HG03378 (cell line): ENCODE measurements at regions not wholly inside any gene's neighbourhood (a gene's known extent, or its start where the extent isn't known, plus 50 kb on each side); places are given as distances from the start of the nearest gene placed in this dataset.

ENCODE experiments used
- ATAC-seq: cut with Tn5 transposase; IDR thresholded peaks from one replicate; pipeline ENCODE4 v1.9.1; 2021; ENCODE audit warnings: mild to moderate bottlenecking, moderate library complexity; ENCODE audit not compliant: unreplicated experiment

GRCh38 chr20:52590100-52590499 lies 382.1 kb upstream of the TSHZ2 start:
- no peak for ATAC-seq

DNA sequence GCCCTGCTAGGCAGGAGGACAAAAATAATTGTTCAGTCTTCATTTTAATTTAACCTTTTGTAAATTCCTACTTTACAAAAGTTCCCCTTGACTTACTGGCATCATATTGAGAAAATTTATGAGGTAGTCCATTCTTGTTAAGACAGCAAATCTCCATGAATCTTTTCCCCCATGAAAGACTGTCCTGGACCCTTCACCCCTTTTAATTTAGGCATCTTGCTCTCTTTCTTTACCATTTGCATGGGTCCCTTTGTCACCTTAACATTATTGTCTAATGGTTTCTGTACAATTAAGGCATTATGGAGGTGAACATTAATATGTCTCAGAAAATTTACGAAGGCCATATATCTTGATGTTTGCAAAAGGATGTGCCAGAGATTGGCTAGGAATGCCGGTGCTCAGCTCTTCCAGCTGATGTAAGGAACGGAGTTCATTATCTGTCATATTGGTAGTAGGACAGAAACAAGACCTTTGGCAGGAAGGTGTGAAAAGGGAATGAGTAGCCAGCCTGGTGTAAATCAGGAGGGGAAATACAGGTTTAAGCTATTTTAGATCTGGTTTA lies 382.8 kb upstream of the TSHZ2 start:
- ATAC-seq = no peak

GRCh38 chr20:52586660-52587059 lies 385.5 kb upstream of the TSHZ2 start:
- no peak for ATAC-seq

DNA sequence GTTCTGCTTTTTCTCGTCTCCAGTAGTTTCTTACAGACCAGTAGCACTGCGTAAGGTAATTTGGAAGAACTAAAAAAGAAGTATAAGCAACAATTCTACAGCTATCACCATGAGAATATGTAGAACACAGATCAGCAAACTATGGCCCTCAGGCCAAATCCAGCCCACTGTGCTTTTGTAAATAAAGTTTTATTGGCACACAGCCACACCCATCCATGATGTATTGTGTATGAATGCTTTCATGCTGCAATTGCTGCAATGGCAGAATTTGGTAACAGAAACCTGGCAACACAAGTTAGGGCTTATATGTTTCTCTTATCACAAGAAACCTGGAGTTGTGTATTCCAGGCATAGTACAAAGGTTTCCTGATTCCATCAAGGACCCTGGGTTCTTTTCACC lies 386.8 kb upstream of the TSHZ2 start:
- no peak for ATAC-seq

DNA sequence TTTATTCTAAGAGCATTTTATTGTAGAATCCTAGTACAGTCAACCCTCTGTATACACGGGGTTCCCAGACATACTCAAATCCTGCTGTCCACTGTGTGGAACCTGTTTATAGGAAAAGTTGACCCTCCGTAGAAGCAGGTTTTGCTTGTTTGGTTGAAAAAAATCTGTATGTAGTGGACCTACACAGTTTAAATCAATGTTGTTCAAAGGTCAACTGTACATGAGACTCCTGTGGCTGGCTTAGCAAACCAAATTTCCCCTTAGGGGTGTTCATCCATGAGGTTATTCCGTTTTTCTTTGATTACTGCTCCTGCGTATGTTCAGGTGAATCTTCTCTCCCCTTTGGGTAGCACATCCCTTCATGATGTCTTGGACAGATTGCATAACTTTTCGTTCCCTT lies 387.0 kb upstream of the ZFP64 start:
- ATAC-seq = no peak

DNA sequence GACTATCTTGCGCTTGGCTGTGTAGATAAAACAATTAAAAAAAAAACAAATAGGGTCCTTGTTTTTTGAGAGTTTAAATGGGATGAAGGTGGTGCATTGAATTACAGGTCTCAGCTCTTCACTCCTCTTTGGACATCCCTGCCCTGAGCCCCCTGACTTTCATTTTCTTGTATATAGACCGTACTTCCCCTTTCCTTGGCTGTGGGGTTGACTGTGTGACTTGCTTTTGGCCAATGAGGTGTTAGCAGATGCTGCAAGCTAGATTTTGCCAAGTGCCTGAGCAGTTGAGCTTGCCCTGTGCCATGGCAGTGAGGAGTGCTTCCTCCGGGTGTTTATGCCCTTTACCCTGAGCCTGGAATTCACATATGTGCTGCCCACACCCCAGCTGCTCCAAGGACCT lies 386.1 kb upstream of the ZFP64 start:
- ATAC-seq = no peak

DNA sequence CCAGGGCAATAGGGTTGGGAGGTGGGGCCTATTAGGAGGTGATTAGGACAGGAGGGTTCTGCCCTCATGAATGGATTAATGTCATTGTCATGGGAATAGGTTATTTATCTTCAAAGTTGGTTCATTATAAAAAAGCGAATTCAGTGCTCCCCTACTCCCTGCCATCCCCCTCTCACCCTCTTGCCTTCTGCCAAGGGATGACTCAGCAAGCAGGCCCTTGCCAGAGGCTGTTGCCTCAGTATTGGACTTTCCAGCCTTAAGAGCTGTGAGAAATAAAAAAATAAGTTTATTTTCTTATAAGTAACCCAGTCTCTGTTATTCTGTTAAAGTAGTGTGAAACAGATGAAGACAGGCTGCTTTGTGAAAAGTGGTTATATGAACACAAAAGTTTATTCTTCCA lies 381.1 kb upstream of the ZFP64 start:
- no peak for ATAC-seq

DNA sequence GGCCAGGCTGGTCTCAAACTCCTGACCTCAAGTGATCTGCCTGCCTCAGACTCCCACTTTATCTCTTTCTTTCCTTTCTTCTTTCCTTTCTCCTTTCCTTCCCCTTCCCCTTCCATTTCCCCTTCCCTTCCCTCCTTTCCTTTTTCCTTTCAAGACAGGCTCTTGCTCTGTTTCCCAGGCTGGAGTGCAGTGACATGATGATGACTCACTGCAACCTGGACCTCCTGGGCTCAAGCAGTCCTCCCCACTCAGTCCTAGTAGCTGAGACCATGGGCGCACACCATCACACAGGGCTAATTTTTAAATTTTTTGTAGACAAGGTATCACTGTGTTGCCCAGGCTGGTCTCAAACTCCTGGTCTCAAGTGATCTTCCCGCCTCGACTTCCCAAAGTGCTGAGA lies 377.6 kb upstream of the ZFP64 start:
- ATAC-seq = no peak

- no peak for ATAC-seq
Observed at GRCh38 chr20:52565614-52566013, 374.0 kb upstream of the ZFP64 start.

DNA sequence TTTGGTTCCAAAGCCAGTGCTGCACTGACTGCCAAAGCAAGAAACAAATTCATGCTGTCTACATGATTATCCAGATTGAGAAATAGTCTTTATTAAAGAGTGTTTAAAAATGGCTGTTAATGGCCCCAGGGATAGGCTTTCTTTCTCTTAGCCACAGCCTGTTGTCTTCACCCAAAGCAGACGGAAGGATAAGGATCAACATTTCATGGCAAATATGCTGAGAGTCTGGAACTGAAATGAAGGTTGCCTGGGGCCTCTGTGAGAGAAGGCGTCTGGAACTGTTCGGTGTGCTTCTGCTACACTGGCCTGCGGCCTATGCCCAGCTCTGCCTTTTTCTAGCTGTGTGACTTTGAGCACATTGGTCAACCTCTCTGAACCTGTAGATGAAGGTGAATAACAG lies 373.0 kb upstream of the ZFP64 start:
- no peak for ATAC-seq

DNA sequence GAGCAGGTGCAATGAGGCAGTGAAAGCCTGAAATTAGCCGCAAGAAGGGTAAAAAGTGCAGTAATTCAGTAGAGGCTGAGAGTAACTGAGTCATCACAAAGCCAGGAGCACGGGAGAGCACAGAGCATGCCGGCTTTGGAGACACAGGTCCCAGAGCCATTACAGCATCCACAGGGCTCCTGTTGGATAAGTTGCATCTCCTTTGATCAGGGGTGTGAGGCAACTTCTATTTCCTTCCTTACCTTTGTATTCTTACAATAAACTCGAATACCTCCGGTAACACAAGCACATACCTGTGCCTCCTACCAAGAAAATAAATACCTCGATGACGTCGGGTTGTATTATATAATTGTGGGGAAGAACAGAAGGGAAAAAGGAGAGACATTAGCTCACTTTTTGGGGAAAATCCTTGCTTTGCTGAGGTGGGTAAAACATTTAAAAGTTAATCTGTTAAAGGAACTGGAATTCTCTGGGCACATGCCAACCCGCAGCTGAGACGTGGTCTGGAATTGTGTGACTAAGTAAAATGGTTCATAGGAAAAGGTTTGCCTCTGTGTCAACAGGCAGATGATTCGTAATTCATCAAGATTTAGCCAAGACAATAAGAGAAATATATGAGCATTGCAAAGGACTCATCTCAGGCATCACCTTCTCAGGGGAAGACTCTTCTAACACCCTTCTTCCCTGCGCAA lies 360.7 kb upstream of the ZFP64 start:
- ATAC-seq = no peak

DNA sequence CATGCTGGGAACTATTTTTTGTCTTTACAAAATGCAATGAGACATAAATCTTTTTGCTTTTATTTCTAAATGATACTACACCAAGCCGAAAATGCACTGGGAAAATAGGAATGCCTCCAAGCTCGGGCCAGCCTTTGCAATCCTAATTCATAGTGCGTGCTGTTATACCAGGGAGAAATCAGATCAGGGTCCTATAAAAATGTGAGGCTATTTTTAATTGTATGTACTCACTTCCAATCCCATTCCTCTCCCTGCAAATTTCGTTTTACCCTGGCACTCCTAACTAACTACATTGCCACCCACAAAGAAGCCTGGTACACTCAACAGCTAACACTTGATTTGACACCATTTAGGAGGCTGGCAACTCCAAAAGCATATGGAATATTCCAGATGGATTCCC lies 350.6 kb upstream of the ZFP64 start:
- ATAC-seq = no peak

DNA sequence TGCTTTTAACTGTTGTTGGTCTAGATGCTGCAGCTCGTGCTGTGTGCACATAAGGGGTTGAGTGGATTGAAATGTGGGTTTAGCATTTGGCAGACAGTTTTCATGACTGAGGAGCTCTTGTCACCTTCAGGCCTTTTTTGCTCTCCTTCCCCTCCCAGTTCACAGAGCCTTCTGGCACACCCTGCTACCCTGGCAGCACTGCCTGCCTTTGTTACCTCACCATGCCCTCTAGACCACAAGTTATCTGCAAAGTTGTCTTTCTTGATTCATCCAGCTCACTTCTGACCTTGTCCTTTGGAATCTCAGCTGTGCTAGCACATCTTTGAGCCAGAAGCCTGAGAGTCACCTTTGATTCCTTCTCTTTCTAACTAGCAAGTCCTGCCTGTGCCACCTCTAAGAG lies 348.9 kb upstream of the ZFP64 start:
- ATAC-seq = no peak

DNA sequence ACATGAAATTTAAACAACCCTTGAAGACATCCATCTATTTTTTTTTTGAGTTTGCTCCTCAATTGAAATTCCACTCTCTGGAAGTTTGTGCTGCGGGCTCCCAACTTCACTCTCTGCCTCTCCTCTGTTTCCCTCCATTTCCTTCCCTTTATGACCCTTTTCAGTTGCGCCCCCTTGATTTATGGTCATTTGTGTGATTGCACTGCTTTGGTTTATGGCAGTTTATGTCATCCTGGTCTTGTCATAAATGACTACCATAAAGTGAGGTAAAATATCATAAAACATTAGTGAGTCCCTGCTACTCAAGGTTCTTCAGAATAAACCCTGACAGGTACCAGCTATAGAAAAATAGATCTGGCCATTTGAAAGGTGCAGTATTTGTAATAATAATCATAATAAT lies 348.3 kb upstream of the ZFP64 start:
- no peak for ATAC-seq

GRCh38 chr20:52536841-52537400 lies 345.3 kb upstream of the ZFP64 start:
- no peak for ATAC-seq

DNA sequence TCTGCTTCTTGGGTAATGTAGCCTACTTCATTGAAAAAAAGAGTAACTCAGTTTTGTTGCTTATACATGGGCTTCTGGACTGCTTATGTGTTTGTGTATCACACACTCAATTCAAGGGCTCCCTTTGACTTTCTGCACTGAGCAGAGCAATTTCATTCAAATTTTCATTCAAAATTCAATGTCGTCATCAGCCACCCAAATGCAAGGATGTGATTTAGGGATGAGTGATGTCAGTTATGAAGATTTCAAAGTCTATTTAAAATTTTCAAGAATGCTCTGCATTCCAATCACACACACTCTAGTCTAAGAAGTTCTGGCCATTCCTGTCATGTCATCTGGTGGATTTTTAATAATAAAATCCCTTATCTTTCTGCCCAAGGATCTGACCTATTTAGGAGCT lies 344.5 kb upstream of the ZFP64 start:
- ATAC-seq = no peak

- ATAC-seq = no peak
Observed at GRCh38 chr20:52534616-52535015, 343.0 kb upstream of the ZFP64 start.

GRCh38 chr20:52533401-52533800 lies 341.8 kb upstream of the ZFP64 start:
- ATAC-seq = no peak

- ATAC-seq = no peak
Observed at GRCh38 chr20:52532674-52533073, 341.1 kb upstream of the ZFP64 start.

DNA sequence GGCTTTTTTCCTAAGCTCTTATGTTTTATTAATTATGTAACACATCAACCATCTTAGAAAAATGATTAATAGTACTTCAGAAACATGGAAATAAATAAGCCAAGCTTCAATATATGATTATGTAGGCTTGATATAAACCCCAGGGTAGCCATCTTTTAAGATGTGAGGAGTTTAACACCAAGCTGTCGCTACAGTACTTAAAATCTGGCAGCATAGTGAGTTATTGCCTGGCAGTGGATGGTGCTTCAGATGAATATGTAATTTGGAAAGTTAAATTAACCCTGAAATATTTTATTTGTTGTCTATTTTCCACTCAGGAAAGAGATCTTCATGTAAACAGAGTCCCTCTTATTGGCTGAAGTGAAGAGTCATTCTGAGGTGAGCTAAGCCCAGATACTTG lies 339.0 kb upstream of the ZFP64 start:
- ATAC-seq = no peak

- ATAC-seq = no peak
Observed at GRCh38 chr20:52529826-52530225, 338.2 kb upstream of the ZFP64 start.

GRCh38 chr20:52524861-52525260 lies 333.3 kb upstream of the ZFP64 start:
- no peak for ATAC-seq

GRCh38 chr20:52518735-52519134 lies 327.2 kb upstream of the ZFP64 start:
- no peak for ATAC-seq
